ENCODE measurements at regions not wholly inside any gene's neighbourhood (a gene's known extent, or its start where the extent isn't known, plus 50 kb on each side); places are given as distances from the start of the nearest gene placed in this dataset.

DNA sequence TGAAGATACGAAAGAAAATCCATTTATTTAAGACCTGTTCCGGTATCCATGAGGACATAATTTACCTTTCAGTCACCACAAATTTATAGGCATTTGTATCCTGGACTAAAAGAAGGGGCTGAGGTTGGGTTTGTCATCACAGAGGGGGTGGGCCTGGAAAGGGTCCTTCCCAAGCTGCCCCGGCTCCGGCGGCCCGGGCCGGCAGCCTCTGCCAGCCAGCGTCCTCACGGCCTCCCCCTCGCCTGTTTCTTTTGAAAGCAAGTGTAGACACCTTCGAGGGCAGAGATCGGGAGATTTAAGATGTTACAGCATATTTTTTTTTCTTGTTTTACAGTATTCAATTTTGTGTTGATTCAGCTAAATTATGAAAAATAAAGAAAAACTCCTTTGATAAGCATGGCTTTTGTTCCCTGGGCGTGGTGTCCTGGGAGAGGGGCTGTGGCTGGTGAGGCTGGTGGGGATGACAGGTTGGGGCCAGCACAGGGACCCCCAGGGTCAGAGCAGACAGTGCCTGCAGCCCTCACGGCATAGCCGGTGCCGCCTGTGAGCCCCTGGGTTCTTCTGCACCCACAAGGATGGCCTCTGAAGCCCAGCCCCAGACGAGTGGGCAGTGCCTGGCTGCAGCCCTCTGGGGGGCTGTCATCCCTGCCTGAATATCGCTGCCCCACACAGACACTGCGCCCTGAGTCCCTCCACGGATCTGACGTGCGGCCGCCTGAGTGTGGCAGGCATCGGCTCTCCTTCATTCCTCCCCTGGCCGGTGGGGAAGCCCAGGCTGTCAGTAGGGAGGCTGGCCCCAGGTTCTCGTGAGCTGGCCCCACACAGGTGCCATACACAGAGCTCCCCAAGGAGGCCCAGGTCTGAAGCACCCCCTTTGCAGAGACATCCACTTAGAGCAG is 1075.9 kb downstream of the BRD1 start:
- TF ChIP-seq, protein P1, sequence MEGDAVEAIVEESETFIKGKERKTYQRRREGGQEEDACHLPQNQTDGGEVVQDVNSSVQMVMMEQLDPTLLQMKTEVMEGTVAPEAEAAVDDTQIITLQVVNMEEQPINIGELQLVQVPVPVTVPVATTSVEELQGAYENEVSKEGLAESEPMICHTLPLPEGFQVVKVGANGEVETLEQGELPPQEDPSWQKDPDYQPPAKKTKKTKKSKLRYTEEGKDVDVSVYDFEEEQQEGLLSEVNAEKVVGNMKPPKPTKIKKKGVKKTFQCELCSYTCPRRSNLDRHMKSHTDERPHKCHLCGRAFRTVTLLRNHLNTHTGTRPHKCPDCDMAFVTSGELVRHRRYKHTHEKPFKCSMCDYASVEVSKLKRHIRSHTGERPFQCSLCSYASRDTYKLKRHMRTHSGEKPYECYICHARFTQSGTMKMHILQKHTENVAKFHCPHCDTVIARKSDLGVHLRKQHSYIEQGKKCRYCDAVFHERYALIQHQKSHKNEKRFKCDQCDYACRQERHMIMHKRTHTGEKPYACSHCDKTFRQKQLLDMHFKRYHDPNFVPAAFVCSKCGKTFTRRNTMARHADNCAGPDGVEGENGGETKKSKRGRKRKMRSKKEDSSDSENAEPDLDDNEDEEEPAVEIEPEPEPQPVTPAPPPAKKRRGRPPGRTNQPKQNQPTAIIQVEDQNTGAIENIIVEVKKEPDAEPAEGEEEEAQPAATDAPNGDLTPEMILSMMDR (IDR thresholded peaks at IDR 0.05): no peak
- no peak for TF ChIP-seq EP300 (IDR thresholded peaks at IDR 0.05)
